SH-SY5Y (cell line): ENCODE measurements at regions not wholly inside any gene's neighbourhood (a gene's known extent, or its start where the extent isn't known, plus 50 kb on each side); places are given as distances from the start of the nearest gene placed in this dataset.

Source experiments
- GATA2 ChIP-seq: IDR thresholded peaks from 2 replicates; pipeline ENCODE4 v1.6.1; 2011; ENCODE audit warnings: mild to moderate bottlenecking, low read depth, low read length
- GATA3 ChIP-seq: IDR thresholded peaks from 2 replicates; pipeline ENCODE4 v1.6.1; 2011; ENCODE audit warnings: low read depth, mild to moderate bottlenecking, low read length, moderate library complexity

GRCh38 chr3:22594990-22595389, 608.1 kb upstream of the UBE2E2 start:
- TF ChIP-seq GATA2 (no peak), GATA3 (no peak)
